GM20000 (cell line): ENCODE measurements at regions not wholly inside any gene's neighbourhood (a gene's known extent, or its start where the extent isn't known, plus 50 kb on each side); places are given as distances from the start of the nearest gene placed in this dataset.

Source experiments
- DNase-seq: peaks from one replicate; pipeline ENCODE4 v3.0.0; 2012; ENCODE audit warnings: low spot score
- TF ChIP-seq, protein P1 (sequence below): IDR thresholded peaks from 2 replicates; pipeline ENCODE4 v1.5.1; 2012; ENCODE audit warnings: mild to moderate bottlenecking, control low read depth; ENCODE audit errors: extremely low read depth, missing control alignments

GRCh38 chr18:38884050-38884449 lies 1318.5 kb upstream of the CELF4 start:
- no peak for DNase-seq

GRCh38 chr18:38883111-38883510 lies 1317.5 kb upstream of the CELF4 start:
- TF ChIP-seq, protein P1, sequence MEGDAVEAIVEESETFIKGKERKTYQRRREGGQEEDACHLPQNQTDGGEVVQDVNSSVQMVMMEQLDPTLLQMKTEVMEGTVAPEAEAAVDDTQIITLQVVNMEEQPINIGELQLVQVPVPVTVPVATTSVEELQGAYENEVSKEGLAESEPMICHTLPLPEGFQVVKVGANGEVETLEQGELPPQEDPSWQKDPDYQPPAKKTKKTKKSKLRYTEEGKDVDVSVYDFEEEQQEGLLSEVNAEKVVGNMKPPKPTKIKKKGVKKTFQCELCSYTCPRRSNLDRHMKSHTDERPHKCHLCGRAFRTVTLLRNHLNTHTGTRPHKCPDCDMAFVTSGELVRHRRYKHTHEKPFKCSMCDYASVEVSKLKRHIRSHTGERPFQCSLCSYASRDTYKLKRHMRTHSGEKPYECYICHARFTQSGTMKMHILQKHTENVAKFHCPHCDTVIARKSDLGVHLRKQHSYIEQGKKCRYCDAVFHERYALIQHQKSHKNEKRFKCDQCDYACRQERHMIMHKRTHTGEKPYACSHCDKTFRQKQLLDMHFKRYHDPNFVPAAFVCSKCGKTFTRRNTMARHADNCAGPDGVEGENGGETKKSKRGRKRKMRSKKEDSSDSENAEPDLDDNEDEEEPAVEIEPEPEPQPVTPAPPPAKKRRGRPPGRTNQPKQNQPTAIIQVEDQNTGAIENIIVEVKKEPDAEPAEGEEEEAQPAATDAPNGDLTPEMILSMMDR: no peak

More at GRCh38 chr18:38884050-38884449, 1318.5 kb upstream of the CELF4 start:
- TF ChIP-seq, protein P1: no peak

GRCh38 chr18:38879871-38880270 lies 1314.3 kb upstream of the CELF4 start:
- no peak for DNase-seq
- TF ChIP-seq, protein P1: no peak

More at GRCh38 chr18:38883111-38883510, 1317.5 kb upstream of the CELF4 start:
- DNase-seq: no peak

- TF ChIP-seq, protein P1: no peak
Measured at GRCh38 chr18:38872342-38872741, 1306.7 kb upstream of the CELF4 start.

DNA sequence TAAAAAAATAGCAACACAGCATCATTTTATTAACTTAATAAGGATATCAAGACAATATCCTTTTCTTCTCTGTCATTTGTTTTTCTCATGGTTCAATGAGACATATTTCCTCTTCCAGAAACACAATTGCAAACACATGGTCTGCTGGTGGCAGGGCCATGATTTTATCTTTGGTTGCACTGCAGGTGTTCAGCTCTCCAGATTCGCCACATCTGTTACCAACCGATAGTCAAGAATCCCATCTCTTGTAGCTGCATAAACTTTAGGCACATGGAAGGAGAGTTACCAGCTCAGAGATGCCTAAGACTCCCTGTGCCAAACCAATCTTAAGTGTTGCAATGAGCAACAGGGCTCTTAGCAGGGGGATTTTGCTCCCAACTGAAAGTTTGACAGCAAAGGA lies 1303.2 kb upstream of the CELF4 start:
- no peak for DNase-seq
- TF ChIP-seq, protein P1: no peak

More at GRCh38 chr18:38872342-38872741, 1306.7 kb upstream of the CELF4 start:
- no peak for DNase-seq

DNA sequence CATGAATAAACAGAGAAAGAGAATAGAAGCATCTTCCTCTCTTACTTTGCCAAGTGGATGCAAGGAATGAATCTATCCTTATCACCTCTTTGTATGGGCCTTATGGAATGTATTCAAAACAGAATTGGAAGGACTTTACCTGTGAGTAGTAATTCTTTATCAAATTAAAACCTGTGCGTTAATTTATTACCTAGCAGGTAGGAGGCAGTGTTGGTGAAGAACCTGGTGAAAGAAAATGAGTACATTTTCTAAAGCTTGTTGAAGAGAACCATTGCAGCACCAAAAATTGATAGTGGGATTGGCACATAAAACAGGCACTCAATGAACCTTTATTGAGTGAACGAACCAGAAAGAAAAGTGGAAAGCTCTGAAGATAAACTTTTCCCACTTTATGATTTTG lies 1302.1 kb upstream of the CELF4 start:
- TF ChIP-seq, protein P1: no peak
- DNase-seq: no peak

GRCh38 chr18:38851526-38851925 lies 1285.9 kb upstream of the CELF4 start:
- TF ChIP-seq, protein P1: no peak
- DNase-seq: no peak

- no peak for DNase-seq
- TF ChIP-seq, protein P1: no peak
Measured at GRCh38 chr18:38847326-38847725, 1281.7 kb upstream of the CELF4 start.
